GM12874 (cell line): ENCODE measurements at regions not wholly inside any gene's neighbourhood (a gene's known extent, or its start where the extent isn't known, plus 50 kb on each side); places are given as distances from the start of the nearest gene placed in this dataset.

ENCODE experiments used
- CTCF ChIP-seq: IDR thresholded peaks from 2 replicates; pipeline ENCODE4 v1.5.1; 2011; ENCODE audit warnings: low read depth, mild to moderate bottlenecking, control low read depth, low read length, moderate library complexity; ENCODE audit not compliant: insufficient read depth

- no peak for TF ChIP-seq CTCF
Observed at GRCh38 chr11:114811971-114812370, 133.6 kb downstream of the NXPE2 start.

- TF ChIP-seq CTCF: no peak
Observed at GRCh38 chr11:114812733-114813132, 134.4 kb downstream of the NXPE2 start.

- no peak for TF ChIP-seq CTCF
Observed at GRCh38 chr11:114813189-114813718, 134.9 kb downstream of the NXPE2 start.

- TF ChIP-seq CTCF: no peak
Observed at GRCh38 chr11:114815176-114815575, 136.8 kb downstream of the NXPE2 start.

- TF ChIP-seq CTCF: no peak
Observed at GRCh38 chr11:114815761-114816160, 137.4 kb downstream of the NXPE2 start.

- TF ChIP-seq CTCF: no peak
Observed at GRCh38 chr11:114816791-114817190, 138.5 kb downstream of the NXPE2 start.

GRCh38 chr11:114818382-114818781 is 140.1 kb downstream of the NXPE2 start:
- no peak for TF ChIP-seq CTCF
